Heart left ventricle (tissue), 16 donors: ENCODE measurements at regions not wholly inside any gene's neighbourhood (a gene's known extent, or its start where the extent isn't known, plus 50 kb on each side); places are given as distances from the start of the nearest gene placed in this dataset.
"Not testable (repeated sequence)": the region's sequence is repeated elsewhere in the genome, so short reads cannot be mapped to it uniquely, and the experiment has no call there.

Source experiments
- ATAC-seq, 4 donors: fragments of 200-7000 bp; cut with Tn5 transposase; one replicate each; pipeline ENCODE4 v1.9.1; 2020 to 2022; ENCODE audit warnings: moderate library complexity in 4 of 4, mild to moderate bottlenecking in 3 of 4, moderate number of reproducible peaks in 1 of 4
- DNase-seq, 5 donors: peaks; one replicate each; pipeline ENCODE4 v3.0.0-alpha.2; 2020
- H3K27ac ChIP-seq, 12 donors: fragments of 200-600 bp; sonication (generic) in 4 of 12; one replicate each; pipeline versions ENCODE4 v1.5.0 to v1.8.0; 2016 to 2022; ENCODE audit warnings: mild to moderate bottlenecking in 2 of 12
- H3K27me3 ChIP-seq, 9 donors: fragments of 200-600 bp; sonication (generic) in 2 of 9; one replicate each; pipeline versions ENCODE4 v1.5.1 to v1.8.0; 2016 to 2022; ENCODE audit warnings: mild to moderate bottlenecking in 3 of 9
- H3K36me3 ChIP-seq, 9 donors: fragments of 200-600 bp; sonication (generic) in 2 of 9; one replicate each; pipeline versions ENCODE4 v1.5.0 to v1.8.0; 2018 to 2022; ENCODE audit warnings: mild to moderate bottlenecking in 2 of 9
- H3K4me1 ChIP-seq, 12 donors: fragments of 200-600 bp; sonication (generic) in 4 of 12; one replicate each; pipeline versions ENCODE4 v1.5.0 to v1.8.0; 2016 to 2022; ENCODE audit warnings: mild to moderate bottlenecking in 3 of 12
- H3K4me3 ChIP-seq, 12 donors: fragments of 200-600 bp; sonication (generic) in 4 of 12; one replicate each; pipeline versions ENCODE4 v1.5.0 to v1.8.0; 2017 to 2022; ENCODE audit warnings: mild to moderate bottlenecking in 9 of 12, moderate library complexity in 4 of 12
- H3K9me3 ChIP-seq, 12 donors: fragments of 200-600 bp; sonication (generic) in 4 of 12; one replicate each; pipeline versions ENCODE4 v1.5.0 to v1.8.0; 2016 to 2022; ENCODE audit warnings: mild to moderate bottlenecking in 1 of 12
- POLR2A ChIP-seq, 2 donors: fragments of 450-650 bp; IDR thresholded peaks; one replicate each; pipeline ENCODE4 v1.6.1; 2017; ENCODE audit warnings: antibody characterized with exemption in 2 of 2, mild to moderate bottlenecking in 2 of 2, moderate library complexity in 2 of 2
- WGBS, 4 donors: extraction: QIAGEN DNeasy Blood & Tissue Kit in 2 of 4; methylation state at CpG; one replicate each; pipeline versions ENCODE4 v1.1.5 to v1.1.7; 2013 to 2018; 5-methylcytosine and 5-hydroxymethylcytosine counted together
- intact Hi-C, 10 donors: fragments of 100-400 bp; cut with DNase I; formaldehyde crosslinking; loops; one replicate each; pipeline versions ENCODE4 v1.11.1 to v1.14.2; 2022
- TF ChIP-seq, protein P1 (sequence below), 12 donors: fragments of 200-600 bp; sonication (generic) in 4 of 12; IDR thresholded peaks; one replicate each; pipeline versions ENCODE4 v1.5.0 to v1.8.0; 2018 to 2022; ENCODE audit warnings: antibody characterized with exemption in 12 of 12, mild to moderate bottlenecking in 5 of 12
- donor health status: ischemic (EF 13 %, LVEDD 7.1; RV severe dilation, severe dysfunction).
- donor health status: healthy with polysubstance abuse.
- donor health status: DM: no; HTN: yes; CAD: no.
- donor health status: DM: no; HTN: no; CAD: no.
- donor health status: ischemic (EF 25% LVEDD 6.9; RV normal size, moderate dysfunction).
- donor health status: ischemic (EF 25% LVEDD 5.7; RV mildly dilated, moderate dysfunction).
- donor health status: healthy.
- donor health status: DM: yes; HTN: yes; CAD: no.
- donor health status: ischemic (EF 35%, LVEDD 5.7; RV mildly dilated, moderate dysfunction).
- donor health status: nonischemic (EF 11% LVEDD 7.7; RV severe dilation, severe dysfunction).
- donor health status: DM: yes; HTN: yes; CAD: no.
- donor health status: PGD.
- donor health status: ischemic (EF 29% LVEDD 5.4; RV normal size, mild dysfunction).
- donor health status: nonischemic (EF 23%, LVEDD 6.1; RV moderate dilation, normal function).

DNA sequence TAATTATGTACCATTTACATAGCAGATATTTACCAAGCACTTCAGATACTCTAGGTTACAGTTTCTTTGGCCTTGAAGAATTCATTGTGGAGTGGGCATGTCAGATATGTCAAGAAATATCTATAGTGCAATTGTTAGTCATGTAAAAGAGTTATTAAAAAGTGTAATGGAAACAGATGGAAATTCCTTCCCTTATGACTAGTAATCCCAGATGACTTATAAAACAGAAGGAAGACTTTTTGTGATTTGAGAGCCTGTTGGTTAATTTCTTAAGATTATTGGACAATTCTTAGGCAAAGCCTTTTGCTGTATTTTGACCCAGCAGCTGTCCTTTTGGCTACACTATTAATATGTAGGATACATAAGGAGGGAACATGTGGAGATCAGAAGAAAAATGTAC lies 708.9 kb upstream of the NECTIN3 start:
- no peaks in the 10 kb centered on the region for H3K27me3 ChIP-seq
- no peak for TF ChIP-seq POLR2A (IDR thresholded peaks at IDR 0.05)
- TF ChIP-seq, protein P1, sequence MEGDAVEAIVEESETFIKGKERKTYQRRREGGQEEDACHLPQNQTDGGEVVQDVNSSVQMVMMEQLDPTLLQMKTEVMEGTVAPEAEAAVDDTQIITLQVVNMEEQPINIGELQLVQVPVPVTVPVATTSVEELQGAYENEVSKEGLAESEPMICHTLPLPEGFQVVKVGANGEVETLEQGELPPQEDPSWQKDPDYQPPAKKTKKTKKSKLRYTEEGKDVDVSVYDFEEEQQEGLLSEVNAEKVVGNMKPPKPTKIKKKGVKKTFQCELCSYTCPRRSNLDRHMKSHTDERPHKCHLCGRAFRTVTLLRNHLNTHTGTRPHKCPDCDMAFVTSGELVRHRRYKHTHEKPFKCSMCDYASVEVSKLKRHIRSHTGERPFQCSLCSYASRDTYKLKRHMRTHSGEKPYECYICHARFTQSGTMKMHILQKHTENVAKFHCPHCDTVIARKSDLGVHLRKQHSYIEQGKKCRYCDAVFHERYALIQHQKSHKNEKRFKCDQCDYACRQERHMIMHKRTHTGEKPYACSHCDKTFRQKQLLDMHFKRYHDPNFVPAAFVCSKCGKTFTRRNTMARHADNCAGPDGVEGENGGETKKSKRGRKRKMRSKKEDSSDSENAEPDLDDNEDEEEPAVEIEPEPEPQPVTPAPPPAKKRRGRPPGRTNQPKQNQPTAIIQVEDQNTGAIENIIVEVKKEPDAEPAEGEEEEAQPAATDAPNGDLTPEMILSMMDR (IDR thresholded peaks at IDR 0.05), result no peak
- H3K36me3 ChIP-seq, result no peaks in the 10 kb centered on the region
- DNase-seq, result no peak
- H3K27ac ChIP-seq, result no peak overlapping the region
- no peak overlapping the region for H3K4me3 ChIP-seq
- ATAC-seq, result no peak
- H3K9me3 ChIP-seq, result peaks cover 0 to 8% (median 0%) of the 10 kb centered on the region in 12 donors
- intact Hi-C loops, result no loop called here
- H3K4me1 ChIP-seq, result no peaks in the 10 kb centered on the region

DNA sequence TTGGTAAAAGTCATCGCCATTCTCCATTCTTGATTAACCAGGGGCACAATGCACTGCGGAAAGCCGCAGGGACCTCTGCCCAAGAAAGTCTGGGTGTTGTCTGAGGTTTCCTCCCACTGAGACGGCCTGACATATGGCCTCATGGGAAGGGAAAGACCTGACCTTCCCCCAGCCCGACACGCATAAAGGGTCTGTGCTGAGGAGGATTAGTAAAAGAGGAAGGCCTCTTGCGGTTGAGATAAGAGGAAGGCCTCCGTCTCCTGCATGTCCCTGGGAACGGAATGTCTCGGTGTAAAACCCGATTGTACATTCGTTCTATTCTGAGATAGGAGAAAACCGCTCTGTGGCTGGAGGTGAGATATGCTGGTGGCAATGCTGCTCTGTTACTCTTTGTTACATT lies 704.3 kb upstream of the NECTIN3 start:
- WGBS, 4 donors, result 60 to 71% (median 68%) methylated on average over 13 of the region's 13 CpGs
- H3K36me3 ChIP-seq, H3K27me3 ChIP-seq, H3K4me3 ChIP-seq, H3K4me1 ChIP-seq, intact Hi-C loops, H3K9me3 ChIP-seq, H3K27ac ChIP-seq, DNase-seq, ATAC-seq: not testable (repeated sequence)

DNA sequence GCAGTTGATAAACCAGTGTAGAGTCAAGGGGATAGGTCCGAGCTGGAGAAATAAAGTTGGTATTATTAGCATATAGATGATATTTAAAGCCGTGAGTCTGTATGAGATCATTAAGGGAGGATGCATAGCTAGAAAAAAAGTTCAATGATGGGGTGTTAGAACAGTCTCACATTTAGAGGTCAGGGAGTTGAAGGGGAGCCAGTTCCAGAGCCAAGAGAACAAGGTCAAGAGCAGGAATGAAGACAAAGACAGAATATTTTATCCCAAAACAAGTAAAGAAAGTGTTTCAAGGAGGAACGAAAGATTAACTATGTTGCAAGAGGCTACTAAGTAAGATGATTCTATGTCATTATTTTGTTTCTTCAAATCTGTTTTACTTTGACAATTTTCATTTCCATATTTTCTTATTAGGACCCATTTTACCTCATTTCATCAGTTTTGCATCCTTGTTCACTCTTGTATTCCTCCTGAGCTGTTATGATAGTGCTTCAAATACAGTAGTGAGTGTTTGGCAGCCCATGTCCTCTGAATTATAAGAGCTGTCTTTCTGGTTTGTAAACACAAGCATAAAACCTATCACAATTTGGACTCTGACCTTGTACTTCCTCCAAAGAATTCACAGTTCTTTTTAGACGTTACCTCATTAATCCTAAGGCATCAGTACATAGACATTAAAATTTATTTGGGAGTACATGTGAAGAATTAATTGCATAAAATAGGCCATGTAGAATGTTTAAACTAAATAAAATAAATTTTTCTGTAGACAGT lies 695.7 kb upstream of the NECTIN3 start:
- H3K4me3 ChIP-seq, result no peak overlapping the region
- H3K4me1 ChIP-seq, result no peaks in the 10 kb centered on the region
- ATAC-seq (no peak), DNase-seq (no peak)
- H3K9me3 ChIP-seq, result no peaks in the 10 kb centered on the region
- TF ChIP-seq POLR2A (IDR thresholded peaks at IDR 0.05), result no peak
- TF ChIP-seq, protein P1 (IDR thresholded peaks at IDR 0.05), result no peak
- no peaks in the 10 kb centered on the region for H3K27me3 ChIP-seq
- no peak overlapping the region for H3K27ac ChIP-seq
- H3K36me3 ChIP-seq, result no peaks in the 10 kb centered on the region
- 65 to 76% (median 72%) methylated on average over 4 of the region's 4 CpGs for WGBS, 4 donors
- intact Hi-C loops, result no loop called here

DNA sequence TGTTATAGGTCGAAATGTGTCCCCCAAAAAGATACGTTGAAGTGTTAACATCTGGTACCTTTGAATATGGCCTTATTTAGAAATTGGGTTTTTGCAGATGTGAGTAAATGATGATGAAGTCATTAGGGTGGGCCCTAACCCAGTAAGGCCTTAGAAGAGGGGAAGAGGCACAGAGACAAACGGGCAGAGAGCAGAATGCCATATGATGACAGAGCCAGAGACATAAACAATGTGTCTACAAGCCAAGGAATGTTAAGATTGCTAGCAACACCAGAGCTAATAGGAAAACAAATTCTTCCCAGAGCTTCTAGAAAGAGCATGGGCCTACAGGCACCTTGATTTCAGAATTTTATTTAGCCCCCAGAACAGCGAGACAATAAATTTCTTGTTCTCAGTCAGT lies 693.1 kb upstream of the NECTIN3 start:
- ATAC-seq, result no peak
- no peak for DNase-seq
- Histone ChIP-seq H3K27me3 (no peaks in the 10 kb centered on the region), H3K36me3 (no peaks in the 10 kb centered on the region), H3K27ac (no peak overlapping the region), H3K9me3 (no peaks in the 10 kb centered on the region), H3K4me3 (no peak overlapping the region), H3K4me1 (no peaks in the 10 kb centered on the region)
- TF ChIP-seq, protein P1 (IDR thresholded peaks at IDR 0.05), result no peak
- no peak for TF ChIP-seq POLR2A (IDR thresholded peaks at IDR 0.05)
- 67 to 72% (median 70%) methylated on average over 4 of the region's 4 CpGs for WGBS, 4 donors
- intact Hi-C loops, result no loop called here

DNA sequence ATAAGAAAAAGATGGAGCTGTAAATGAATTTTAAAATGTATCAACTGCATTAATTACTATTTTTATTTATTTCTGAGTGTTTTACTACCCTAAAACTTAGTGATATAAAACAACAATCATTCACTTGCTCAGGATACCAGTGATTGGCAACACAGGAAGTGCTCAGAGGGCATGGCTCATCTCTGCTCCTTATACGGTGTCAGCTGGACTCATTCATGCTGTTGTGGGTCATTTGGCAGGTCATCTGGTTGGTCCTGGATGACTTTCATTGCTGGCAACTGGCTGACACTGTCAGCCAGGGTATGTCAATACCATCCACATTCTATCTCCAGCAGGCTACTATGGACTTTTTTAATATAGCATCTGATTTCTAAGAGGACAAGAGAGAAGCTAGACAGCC lies 689.6 kb upstream of the NECTIN3 start:
- H3K4me3 ChIP-seq, result no peak overlapping the region
- H3K9me3 ChIP-seq, result no peaks in the 10 kb centered on the region
- WGBS, 4 donors, result 26 to 45% (median 38%) methylated on average over 1 of the region's 1 CpG
- intact Hi-C loops, result no loop called here
- no peak overlapping the region for H3K27ac ChIP-seq
- H3K36me3 ChIP-seq, result no peaks in the 10 kb centered on the region
- TF ChIP-seq, protein P1 (IDR thresholded peaks at IDR 0.05), result no peak
- no peak for TF ChIP-seq POLR2A (IDR thresholded peaks at IDR 0.05)
- ATAC-seq (no peak), DNase-seq (no peak)
- H3K27me3 ChIP-seq, result no peaks in the 10 kb centered on the region
- no peaks in the 10 kb centered on the region for H3K4me1 ChIP-seq
